HepG2 (cell line): ENCODE measurements at regions not wholly inside any gene's neighbourhood (a gene's known extent, or its start where the extent isn't known, plus 50 kb on each side); places are given as distances from the start of the nearest gene placed in this dataset.

ENCODE experiments used
- SMC3 ChIP-seq: IDR thresholded peaks from 2 replicates; pipeline ENCODE4 v1.6.1; 2011; ENCODE audit warnings: low read length, improper control_type of control experiment
- ZNF17 ChIP-seq: sonication (generic); formaldehyde crosslinking; IDR thresholded peaks from 2 replicates; pipeline ENCODE4 v1.5.0; 2020; ENCODE audit warnings: mild to moderate bottlenecking, missing genetic modification reagents

DNA sequence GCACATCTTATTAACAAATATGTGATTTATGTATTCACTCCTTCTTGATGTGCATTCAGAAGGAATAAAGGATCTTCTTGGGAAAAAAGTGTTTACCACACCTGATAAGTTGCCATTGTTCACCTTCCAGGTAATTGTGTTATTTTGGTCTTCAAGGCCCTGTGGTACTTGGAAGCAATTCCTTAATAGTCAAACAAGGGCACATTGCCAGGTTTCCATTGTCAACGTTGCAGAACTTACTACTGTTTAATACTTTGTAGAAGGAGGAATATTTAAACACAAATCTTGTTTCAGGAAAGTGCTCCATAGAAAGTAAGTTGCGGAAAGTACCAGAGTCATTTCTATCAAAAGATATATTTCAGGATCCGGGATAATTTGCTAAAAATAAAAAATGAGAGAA lies 129.5 kb upstream of the SGK1 start:
- TF ChIP-seq ZNF17 (no peak), SMC3 (no peak)
